ENCODE measurements at regions not wholly inside any gene's neighbourhood (a gene's known extent, or its start where the extent isn't known, plus 50 kb on each side); places are given as distances from the start of the nearest gene placed in this dataset.
A peak's percentile ranks its signal among the peaks of the same experiment; 100 is the strongest.

GRCh38 chr3:163033652-163034051, 1537.0 kb downstream of the OTOL1 start:
- Histone ChIP-seq H3K4me1 (no peaks in the 10 kb centered on the region), H3K9ac (no peak overlapping the region), H4K20me1 (ENCODE audit: low read depth) (no peaks in the 10 kb centered on the region), H3K4me3 (no peak overlapping the region), H3K36me3 (no peaks in the 10 kb centered on the region), H3K4me2 (no peak overlapping the region), H3K27me3 (no peaks in the 10 kb centered on the region), H3F3A (ENCODE audit: low read depth) (no peaks in the 10 kb centered on the region), H3K9me3 (ENCODE audit: low read depth) (no peaks in the 10 kb centered on the region), H3K79me2 (ENCODE audit: low read depth) (no peaks in the 10 kb centered on the region), H2AFZ (replicated peaks) (no peak overlapping the region), H3K27ac (no peak overlapping the region)
- Mint-ChIP-seq H3K27ac (no peak overlapping the region), H3K9me3 (no peaks in the 10 kb centered on the region), H3K4me1 (peaks cover 7% of the 10 kb centered on the region), H3K36me3 (no peaks in the 10 kb centered on the region), H3K27me3 (ENCODE audit: insufficient read depth, low read depth) (no peaks in the 10 kb centered on the region), H3K4me3 (no peak overlapping the region)
- DNase-seq (ENCODE audit: low spot score), result no peak
- TF ChIP-seq CTCF (IDR thresholded peaks at IDR 0.05) (no peak), EZH2phosphoT487 (IDR thresholded peaks at IDR 0.05) (no peak), EZH2 (IDR thresholded peaks at IDR 0.05) (no peak)

GRCh38 chr3:163039636-163040035, 1543.0 kb downstream of the OTOL1 start:
- Mint-ChIP-seq H3K9me3 (peaks cover 4% of the 10 kb centered on the region), H3K27me3 (ENCODE audit: insufficient read depth, low read depth) (no peaks in the 10 kb centered on the region), H3K4me1 (no peaks in the 10 kb centered on the region), H3K36me3 (no peaks in the 10 kb centered on the region), H3K27ac (no peak overlapping the region), H3K4me3 (no peak overlapping the region)
- TF ChIP-seq EZH2 (IDR thresholded peaks at IDR 0.05) (no peak), EZH2phosphoT487 (IDR thresholded peaks at IDR 0.05) (no peak)
- H2AFZ ChIP-seq (replicated peaks), result no peak overlapping the region
- DNase-seq (ENCODE audit: low spot score), result no peak
- H3K27me3 ChIP-seq, result no peaks in the 10 kb centered on the region
- H3K79me2 ChIP-seq (ENCODE audit: low read depth), result no peaks in the 10 kb centered on the region
- no peak overlapping the region for H3K4me2 ChIP-seq
- no peak overlapping the region for H3K27ac ChIP-seq
- H3K36me3 ChIP-seq, result no peaks in the 10 kb centered on the region
- H3K4me3 ChIP-seq, result no peak overlapping the region
- no peaks in the 10 kb centered on the region for H4K20me1 ChIP-seq (ENCODE audit: low read depth)
- no peaks in the 10 kb centered on the region for H3K9me3 ChIP-seq (ENCODE audit: low read depth)
- no peak overlapping the region for H3K9ac ChIP-seq
- no peaks in the 10 kb centered on the region for H3F3A ChIP-seq (ENCODE audit: low read depth)
- no peaks in the 10 kb centered on the region for H3K4me1 ChIP-seq

- no peaks in the 10 kb centered on the region for H3K27me3 Mint-ChIP-seq (ENCODE audit: insufficient read depth, low read depth)
- Histone ChIP-seq H3K9ac (no peak overlapping the region), H3K9me3 (ENCODE audit: low read depth) (no peaks in the 10 kb centered on the region), H3K4me3 (no peak overlapping the region), H3K4me1 (no peaks in the 10 kb centered on the region), H3K27me3 (no peaks in the 10 kb centered on the region), H2AFZ (replicated peaks) (no peak overlapping the region), H3F3A (ENCODE audit: low read depth) (no peaks in the 10 kb centered on the region), H4K20me1 (ENCODE audit: low read depth) (no peaks in the 10 kb centered on the region), H3K36me3 (no peaks in the 10 kb centered on the region), H3K79me2 (ENCODE audit: low read depth) (no peaks in the 10 kb centered on the region), H3K4me2 (no peak overlapping the region), H3K27ac (no peak overlapping the region)
- H3K9me3 Mint-ChIP-seq, result peaks cover 4% of the 10 kb centered on the region
- TF ChIP-seq CTCF (IDR thresholded peaks at IDR 0.05) (peak; percentile 42), EZH2phosphoT487 (IDR thresholded peaks at IDR 0.05) (no peak), EZH2 (IDR thresholded peaks at IDR 0.05) (no peak)
- H3K27ac Mint-ChIP-seq, result no peak overlapping the region
- DNase-seq (ENCODE audit: low spot score), result peak; percentile 22
- no peaks in the 10 kb centered on the region for H3K4me1 Mint-ChIP-seq
- no peaks in the 10 kb centered on the region for H3K36me3 Mint-ChIP-seq
- H3K4me3 Mint-ChIP-seq, result no peak overlapping the region
These were observed 1546.5 kb downstream of the OTOL1 start for GRCh38 chr3:163043074-163043473.

- Histone ChIP-seq H3K36me3 (no peaks in the 10 kb centered on the region), H3K27ac (no peak overlapping the region), H3K9me3 (ENCODE audit: low read depth) (no peaks in the 10 kb centered on the region), H3K4me1 (no peaks in the 10 kb centered on the region), H3K9ac (no peak overlapping the region), H3K4me2 (no peak overlapping the region), H3K79me2 (ENCODE audit: low read depth) (no peaks in the 10 kb centered on the region), H3K4me3 (no peak overlapping the region), H2AFZ (replicated peaks) (no peak overlapping the region), H3F3A (ENCODE audit: low read depth) (no peaks in the 10 kb centered on the region), H4K20me1 (ENCODE audit: low read depth) (no peaks in the 10 kb centered on the region), H3K27me3 (no peaks in the 10 kb centered on the region)
- no peaks in the 10 kb centered on the region for H3K36me3 Mint-ChIP-seq
- H3K27me3 Mint-ChIP-seq (ENCODE audit: insufficient read depth, low read depth), result no peaks in the 10 kb centered on the region
- TF ChIP-seq EZH2 (IDR thresholded peaks at IDR 0.05), result no peak
- no peak for TF ChIP-seq EZH2phosphoT487 (IDR thresholded peaks at IDR 0.05)
- TF ChIP-seq CTCF (IDR thresholded peaks at IDR 0.05), result no peak
- no peaks in the 10 kb centered on the region for H3K4me1 Mint-ChIP-seq
- no peak overlapping the region for H3K27ac Mint-ChIP-seq
- no peak overlapping the region for H3K4me3 Mint-ChIP-seq
- H3K9me3 Mint-ChIP-seq, result peaks cover 4% of the 10 kb centered on the region
- DNase-seq (ENCODE audit: low spot score), result no peak
These were observed 1549.3 kb downstream of the OTOL1 start for GRCh38 chr3:163045945-163046344.
